HG02642 (cell line): ENCODE measurements at regions not wholly inside any gene's neighbourhood (a gene's known extent, or its start where the extent isn't known, plus 50 kb on each side); places are given as distances from the start of the nearest gene placed in this dataset.

Experiments
- ATAC-seq: cut with Tn5 transposase; IDR thresholded peaks from one replicate; pipeline ENCODE4 v1.9.1; 2021; ENCODE audit warnings: mild to moderate bottlenecking; ENCODE audit not compliant: unreplicated experiment, poor library complexity

GRCh38 chr1:79682478-79682877 lies 675.9 kb upstream of the ADGRL4 start:
- ATAC-seq: no peak

- ATAC-seq: no peak
Observed at GRCh38 chr1:79681382-79681781, 674.9 kb upstream of the ADGRL4 start.

- no peak for ATAC-seq
Observed at GRCh38 chr1:79679916-79680315, 673.4 kb upstream of the ADGRL4 start.

GRCh38 chr1:79667848-79668696 lies 661.5 kb upstream of the ADGRL4 start:
- peak; percentile 95 for ATAC-seq

- ATAC-seq: no peak
Observed at GRCh38 chr1:79667166-79667565, 660.6 kb upstream of the ADGRL4 start.

- ATAC-seq: no peak
Observed at GRCh38 chr1:79663916-79664315, 657.4 kb upstream of the ADGRL4 start.

GRCh38 chr1:79662596-79662995 lies 656.1 kb upstream of the ADGRL4 start:
- ATAC-seq: no peak

GRCh38 chr1:79660129-79660528 lies 653.6 kb upstream of the ADGRL4 start:
- no peak for ATAC-seq

GRCh38 chr1:79657951-79658658 lies 651.6 kb upstream of the ADGRL4 start:
- ATAC-seq: no peak

- ATAC-seq: no peak
Observed at GRCh38 chr1:79655876-79656275, 649.3 kb upstream of the ADGRL4 start.

GRCh38 chr1:79652426-79652825 lies 645.9 kb upstream of the ADGRL4 start:
- no peak for ATAC-seq

GRCh38 chr1:79648126-79648525 lies 641.6 kb upstream of the ADGRL4 start:
- ATAC-seq: no peak

GRCh38 chr1:79646880-79647279 lies 640.4 kb upstream of the ADGRL4 start:
- no peak for ATAC-seq

- peak; percentile 96 for ATAC-seq
Observed at GRCh38 chr1:79638382-79638781, 631.9 kb upstream of the ADGRL4 start.

- peak; percentile 49 for ATAC-seq
Observed at GRCh38 chr1:79633456-79633855, 626.9 kb upstream of the ADGRL4 start.

- no peak for ATAC-seq
Observed at GRCh38 chr1:79629414-79629813, 622.9 kb upstream of the ADGRL4 start.

GRCh38 chr1:79617777-79618176 lies 611.2 kb upstream of the ADGRL4 start:
- ATAC-seq: no peak

- no peak for ATAC-seq
Observed at GRCh38 chr1:79614762-79615161, 608.2 kb upstream of the ADGRL4 start.

GRCh38 chr1:79614106-79614505 lies 607.6 kb upstream of the ADGRL4 start:
- ATAC-seq: no peak

GRCh38 chr1:79613046-79613445 lies 606.5 kb upstream of the ADGRL4 start:
- ATAC-seq: no peak

- ATAC-seq: no peak
Observed at GRCh38 chr1:79604490-79605198, 598.1 kb upstream of the ADGRL4 start.
